Vagina (tissue), 2 donors: ENCODE measurements at regions not wholly inside any gene's neighbourhood (a gene's known extent, or its start where the extent isn't known, plus 50 kb on each side); places are given as distances from the start of the nearest gene placed in this dataset.

ENCODE experiments used
- DNase-seq, 2 donors: peaks; one replicate each; pipeline ENCODE4 v3.0.0-alpha.2; 2017; ENCODE audit errors: extremely low spot score in 2 of 2
- H3K27ac ChIP-seq: fragments of 200-600 bp; sonication (generic); one replicate; pipeline ENCODE4 v1.5.1; 2019
- H3K27me3 ChIP-seq: fragments of 200-600 bp; sonication (generic); one replicate; pipeline ENCODE4 v1.5.1; 2019
- H3K36me3 ChIP-seq, 2 donors: fragments of 200-600 bp; sonication (generic); one replicate each; pipeline ENCODE4 v1.5.1; 2017 to 2019
- H3K4me1 ChIP-seq: fragments of 200-600 bp; sonication (generic); one replicate; pipeline ENCODE4 v1.5.1; 2019
- H3K4me3 ChIP-seq, 2 donors: fragments of 200-600 bp; sonication (generic); 1 replicate in 1 of 2; 2 replicates in 1 of 2; pipeline ENCODE4 v1.5.1; 2016 to 2019
- H3K9me3 ChIP-seq: fragments of 200-600 bp; sonication (generic); one replicate; pipeline ENCODE4 v1.5.1; 2019
- CTCF ChIP-seq, 3 experiments: fragments of 450-650 bp in 2 of 3; fragments of 200-600 bp in 1 of 3; sonication (generic) in 1 of 3; IDR thresholded peaks; one replicate each; pipeline ENCODE4 v1.5.1; 2017 to 2019; ENCODE audit warnings: antibody characterized with exemption in 3 of 3, mild to moderate bottlenecking in 2 of 3, moderate library complexity in 2 of 3
- POLR2A ChIP-seq, 2 donors: fragments of 450-650 bp; IDR thresholded peaks; one replicate each; pipeline ENCODE4 v1.6.1; 2017; ENCODE audit warnings: antibody characterized with exemption in 2 of 2, mild to moderate bottlenecking in 2 of 2, moderate library complexity in 2 of 2
- POLR2AphosphoS5 ChIP-seq, 2 donors: sonication (generic); formaldehyde crosslinking; IDR thresholded peaks; one replicate each; pipeline ENCODE4 v1.9.0; 2017; ENCODE audit warnings: antibody characterized with exemption in 2 of 2, mild to moderate bottlenecking in 2 of 2, low read depth in 1 of 2; ENCODE audit not compliant: insufficient read depth in 1 of 2
- intact Hi-C: fragments of 100-400 bp; cut with DNase I; formaldehyde crosslinking; loops from one replicate; pipeline ENCODE4 v1.15.1; 2023

- intact Hi-C loops, result no loop called here
- no peak for DNase-seq
- Histone ChIP-seq H3K9me3 (no peaks in the 10 kb centered on the region), H3K27ac (no peak overlapping the region), H3K4me3 (no peak overlapping the region), H3K4me1 (no peaks in the 10 kb centered on the region), H3K36me3 (no peaks in the 10 kb centered on the region), H3K27me3 (no peaks in the 10 kb centered on the region)
- no peak for TF ChIP-seq POLR2A (IDR thresholded peaks at IDR 0.05)
- TF ChIP-seq POLR2AphosphoS5 (IDR thresholded peaks at IDR 0.05; ENCODE audit: insufficient read depth in 1 of 2, low read depth in 1 of 2), result no peak
- TF ChIP-seq CTCF (IDR thresholded peaks at IDR 0.05), result no peak
These were observed 53.0 kb upstream of the SOD3 start for GRCh38 chr4:24742335-24742734.

- Histone ChIP-seq H3K4me3 (no peak overlapping the region), H3K4me1 (no peaks in the 10 kb centered on the region), H3K9me3 (no peaks in the 10 kb centered on the region), H3K27ac (no peak overlapping the region), H3K27me3 (no peaks in the 10 kb centered on the region), H3K36me3 (no peaks in the 10 kb centered on the region)
- DNase-seq, result no peak
- intact Hi-C loops, result no loop called here
- no peak for TF ChIP-seq POLR2A (IDR thresholded peaks at IDR 0.05)
- no peak for TF ChIP-seq CTCF (IDR thresholded peaks at IDR 0.05)
- no peak for TF ChIP-seq POLR2AphosphoS5 (IDR thresholded peaks at IDR 0.05; ENCODE audit: insufficient read depth in 1 of 2, low read depth in 1 of 2)
These were observed 52.6 kb upstream of the SOD3 start for GRCh38 chr4:24742773-24743172.

- no peak for TF ChIP-seq POLR2A (IDR thresholded peaks at IDR 0.05)
- H3K27ac ChIP-seq, result no peak overlapping the region
- H3K4me1 ChIP-seq, result no peaks in the 10 kb centered on the region
- H3K4me3 ChIP-seq, result no peak overlapping the region
- no peaks in the 10 kb centered on the region for H3K9me3 ChIP-seq
- H3K36me3 ChIP-seq, result no peaks in the 10 kb centered on the region
- DNase-seq, result no peak
- no peaks in the 10 kb centered on the region for H3K27me3 ChIP-seq
- intact Hi-C loops, result no loop called here
These were observed 52.2 kb upstream of the SOD3 start for GRCh38 chr4:24743206-24743605.

GRCh38 chr4:24743927-24744326 is 51.4 kb upstream of the SOD3 start:
- Histone ChIP-seq H3K27me3 (no peaks in the 10 kb centered on the region), H3K36me3 (no peaks in the 10 kb centered on the region), H3K4me1 (no peaks in the 10 kb centered on the region), H3K9me3 (no peaks in the 10 kb centered on the region), H3K4me3 (no peak overlapping the region), H3K27ac (no peak overlapping the region)
- DNase-seq, result no peak
- intact Hi-C loops, result no loop called here
- TF ChIP-seq POLR2AphosphoS5 (IDR thresholded peaks at IDR 0.05; ENCODE audit: insufficient read depth in 1 of 2, low read depth in 1 of 2), result no peak
- no peak for TF ChIP-seq CTCF (IDR thresholded peaks at IDR 0.05)
- TF ChIP-seq POLR2A (IDR thresholded peaks at IDR 0.05), result no peak

- TF ChIP-seq POLR2A (IDR thresholded peaks at IDR 0.05) (no peak), CTCF (IDR thresholded peaks at IDR 0.05) (no peak), POLR2AphosphoS5 (IDR thresholded peaks at IDR 0.05; ENCODE audit: insufficient read depth in 1 of 2, low read depth in 1 of 2) (no peak)
- DNase-seq, result no peak
- no peak overlapping the region for H3K27ac ChIP-seq
- H3K36me3 ChIP-seq, result no peaks in the 10 kb centered on the region
- intact Hi-C loops, result no loop called here
- H3K4me3 ChIP-seq, result no peak overlapping the region
- H3K4me1 ChIP-seq, result no peaks in the 10 kb centered on the region
- H3K27me3 ChIP-seq, result no peaks in the 10 kb centered on the region
- H3K9me3 ChIP-seq, result no peaks in the 10 kb centered on the region
These were observed 50.0 kb upstream of the SOD3 start for GRCh38 chr4:24745172-24745895.
